K562 (cell line): ENCODE measurements at regions not wholly inside any gene's neighbourhood (a gene's known extent, or its start where the extent isn't known, plus 50 kb on each side); places are given as distances from the start of the nearest gene placed in this dataset.

Source experiments
- BCL6 ChIP-seq: fragments of 250-450 bp; sonication (Bioruptor Pico); IDR thresholded peaks from 2 replicates; pipeline ENCODE4 v1.4.0; 2020
- ERF ChIP-seq: fragments of 450-650 bp; formaldehyde crosslinking; IDR thresholded peaks from 2 replicates; pipeline ENCODE4 v1.4.0; 2020; ENCODE audit warnings: mild to moderate bottlenecking, mixed read lengths
- JUND ChIP-seq, 2 experiments: IDR thresholded peaks; 2 replicates in 1 of 2; 3 replicates in 1 of 2; pipeline ENCODE4 v1.6.1; 2011; ENCODE audit warnings: borderline replicate concordance in 2 of 2, low read depth in 2 of 2, low read length in 2 of 2, improper control_type of control experiment in 1 of 2, missing biosample characterization in 1 of 2, missing genetic modification characterization in 1 of 2, missing genetic modification reagents in 1 of 2
- POLR2AphosphoS2 ChIP-seq: IDR thresholded peaks from 2 replicates; pipeline ENCODE4 v1.6.1; 2012; ENCODE audit warnings: low read length, improper control_type of control experiment
- SP1 ChIP-seq: sonication (generic); formaldehyde crosslinking; IDR thresholded peaks from 2 replicates; pipeline ENCODE4 v1.8.1; 2022; ENCODE audit warnings: mild to moderate bottlenecking, missing genetic modification reagents
- ZHX1 ChIP-seq: fragments of 150-350 bp; conservative IDR thresholded peaks from 2 replicates; pipeline ENCODE4 v1.6.1; 2014; ENCODE audit warnings: low read length
- ZNF280B ChIP-seq: fragments of 250-450 bp; sonication (Bioruptor Pico); IDR thresholded peaks from 2 replicates; pipeline ENCODE4 v1.5.1; 2021; ENCODE audit warnings: mild to moderate bottlenecking
- ZNF644 ChIP-seq: fragments of 200-800 bp; sonication (Bioruptor generic); IDR thresholded peaks from 2 replicates; pipeline ENCODE4 v1.6.1; 2016; ENCODE audit warnings: low read depth, missing genetic modification characterization, missing compliant biosample characterization
- TF ChIP-seq, protein P1 (sequence below): fragments of 450-650 bp; IDR thresholded peaks from 2 replicates; pipeline ENCODE4 v1.7.0; 2016; ENCODE audit warnings: borderline replicate concordance
- TF ChIP-seq, protein P2 (sequence below): sonication (generic); formaldehyde crosslinking; IDR thresholded peaks from 2 replicates; pipeline ENCODE4 v1.8.1; 2023; ENCODE audit warnings: mild to moderate bottlenecking, missing genetic modification reagents
- TF ChIP-seq, protein P3 (sequence below): sonication (generic); formaldehyde crosslinking; IDR thresholded peaks from 2 replicates; pipeline ENCODE4 v1.8.1; 2023; ENCODE audit warnings: mild to moderate bottlenecking, missing genetic modification reagents
- TF ChIP-seq, protein P4 (sequence below): fragments of 200-400 bp; formaldehyde crosslinking; IDR thresholded peaks from 2 replicates; pipeline ENCODE4 v1.6.1; 2017; ENCODE audit warnings: mild to moderate bottlenecking, low read depth, low read length, moderate library complexity
- TF ChIP-seq, protein P5 (sequence below): fragments of 450-650 bp; IDR thresholded peaks from 2 replicates; pipeline ENCODE4 v1.6.1; 2014; ENCODE audit warnings: low read depth, mild to moderate bottlenecking, moderate library complexity, borderline replicate concordance

DNA sequence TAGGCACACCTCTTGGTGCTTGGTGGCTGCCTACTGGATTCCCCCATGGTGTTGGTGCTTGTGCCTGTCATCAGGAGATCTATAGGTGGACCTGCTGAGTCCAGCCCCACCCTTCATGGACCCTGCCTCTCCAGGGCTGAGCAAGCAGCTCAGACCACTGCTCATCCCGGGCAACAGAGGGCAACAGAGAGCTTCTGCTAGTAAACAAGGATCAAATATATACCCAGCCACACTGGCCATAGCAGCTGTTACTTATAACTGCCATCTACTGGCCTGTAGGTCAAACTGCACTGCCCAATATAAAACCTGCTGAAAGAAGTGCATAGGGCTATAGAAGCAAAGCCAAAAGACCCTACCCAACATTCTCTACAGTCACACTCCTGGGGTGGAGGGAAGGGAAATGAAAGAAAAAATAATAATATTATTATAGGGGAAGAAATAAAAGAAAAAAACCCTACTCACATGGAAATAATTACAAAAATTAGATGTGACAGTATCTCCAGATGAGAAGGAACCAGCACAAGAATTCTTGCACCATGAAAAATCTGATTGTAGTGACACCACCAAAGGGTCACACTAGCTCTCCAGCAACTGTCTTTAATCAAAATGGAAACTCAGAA lies 54.9 kb upstream of the ZNF800 start (continued):
- TF ChIP-seq ZHX1 (no peak), SP1 (no peak), ERF (CRISPR knock-in tag) (no peak), ZNF280B (CRISPR knock-in tag) (no peak), POLR2AphosphoS2 (no peak), JUND (IDR thresholded peaks at IDR 0.05; ENCODE audit: borderline replicate concordance, low read depth, low read length) (peak; percentile 33; the same call in 1 of the 2 replicates), JUND (tag; IDR thresholded peaks at IDR 0.05; ENCODE audit: borderline replicate concordance, low read depth, low read length) (no peak), BCL6 (CRISPR knock-in tag) (no peak), ZNF644 (tag) (no peak)
- TF ChIP-seq, protein P1, sequence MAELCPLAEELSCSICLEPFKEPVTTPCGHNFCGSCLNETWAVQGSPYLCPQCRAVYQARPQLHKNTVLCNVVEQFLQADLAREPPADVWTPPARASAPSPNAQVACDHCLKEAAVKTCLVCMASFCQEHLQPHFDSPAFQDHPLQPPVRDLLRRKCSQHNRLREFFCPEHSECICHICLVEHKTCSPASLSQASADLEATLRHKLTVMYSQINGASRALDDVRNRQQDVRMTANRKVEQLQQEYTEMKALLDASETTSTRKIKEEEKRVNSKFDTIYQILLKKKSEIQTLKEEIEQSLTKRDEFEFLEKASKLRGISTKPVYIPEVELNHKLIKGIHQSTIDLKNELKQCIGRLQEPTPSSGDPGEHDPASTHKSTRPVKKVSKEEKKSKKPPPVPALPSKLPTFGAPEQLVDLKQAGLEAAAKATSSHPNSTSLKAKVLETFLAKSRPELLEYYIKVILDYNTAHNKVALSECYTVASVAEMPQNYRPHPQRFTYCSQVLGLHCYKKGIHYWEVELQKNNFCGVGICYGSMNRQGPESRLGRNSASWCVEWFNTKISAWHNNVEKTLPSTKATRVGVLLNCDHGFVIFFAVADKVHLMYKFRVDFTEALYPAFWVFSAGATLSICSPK = no peak
- TF ChIP-seq, protein P2, sequence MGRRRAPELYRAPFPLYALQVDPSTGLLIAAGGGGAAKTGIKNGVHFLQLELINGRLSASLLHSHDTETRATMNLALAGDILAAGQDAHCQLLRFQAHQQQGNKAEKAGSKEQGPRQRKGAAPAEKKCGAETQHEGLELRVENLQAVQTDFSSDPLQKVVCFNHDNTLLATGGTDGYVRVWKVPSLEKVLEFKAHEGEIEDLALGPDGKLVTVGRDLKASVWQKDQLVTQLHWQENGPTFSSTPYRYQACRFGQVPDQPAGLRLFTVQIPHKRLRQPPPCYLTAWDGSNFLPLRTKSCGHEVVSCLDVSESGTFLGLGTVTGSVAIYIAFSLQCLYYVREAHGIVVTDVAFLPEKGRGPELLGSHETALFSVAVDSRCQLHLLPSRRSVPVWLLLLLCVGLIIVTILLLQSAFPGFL (CRISPR knock-in tag) = no peak
- TF ChIP-seq, protein P3, sequence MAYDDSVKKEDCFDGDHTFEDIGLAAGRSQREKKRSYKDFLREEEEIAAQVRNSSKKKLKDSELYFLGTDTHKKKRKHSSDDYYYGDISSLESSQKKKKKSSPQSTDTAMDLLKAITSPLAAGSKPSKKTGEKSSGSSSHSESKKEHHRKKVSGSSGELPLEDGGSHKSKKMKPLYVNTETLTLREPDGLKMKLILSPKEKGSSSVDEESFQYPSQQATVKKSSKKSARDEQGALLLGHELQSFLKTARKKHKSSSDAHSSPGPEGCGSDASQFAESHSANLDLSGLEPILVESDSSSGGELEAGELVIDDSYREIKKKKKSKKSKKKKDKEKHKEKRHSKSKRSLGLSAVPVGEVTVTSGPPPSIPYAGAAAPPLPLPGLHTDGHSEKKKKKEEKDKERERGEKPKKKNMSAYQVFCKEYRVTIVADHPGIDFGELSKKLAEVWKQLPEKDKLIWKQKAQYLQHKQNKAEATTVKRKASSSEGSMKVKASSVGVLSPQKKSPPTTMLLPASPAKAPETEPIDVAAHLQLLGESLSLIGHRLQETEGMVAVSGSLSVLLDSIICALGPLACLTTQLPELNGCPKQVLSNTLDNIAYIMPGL (CRISPR knock-in tag) = no peak
- TF ChIP-seq, protein P4, sequence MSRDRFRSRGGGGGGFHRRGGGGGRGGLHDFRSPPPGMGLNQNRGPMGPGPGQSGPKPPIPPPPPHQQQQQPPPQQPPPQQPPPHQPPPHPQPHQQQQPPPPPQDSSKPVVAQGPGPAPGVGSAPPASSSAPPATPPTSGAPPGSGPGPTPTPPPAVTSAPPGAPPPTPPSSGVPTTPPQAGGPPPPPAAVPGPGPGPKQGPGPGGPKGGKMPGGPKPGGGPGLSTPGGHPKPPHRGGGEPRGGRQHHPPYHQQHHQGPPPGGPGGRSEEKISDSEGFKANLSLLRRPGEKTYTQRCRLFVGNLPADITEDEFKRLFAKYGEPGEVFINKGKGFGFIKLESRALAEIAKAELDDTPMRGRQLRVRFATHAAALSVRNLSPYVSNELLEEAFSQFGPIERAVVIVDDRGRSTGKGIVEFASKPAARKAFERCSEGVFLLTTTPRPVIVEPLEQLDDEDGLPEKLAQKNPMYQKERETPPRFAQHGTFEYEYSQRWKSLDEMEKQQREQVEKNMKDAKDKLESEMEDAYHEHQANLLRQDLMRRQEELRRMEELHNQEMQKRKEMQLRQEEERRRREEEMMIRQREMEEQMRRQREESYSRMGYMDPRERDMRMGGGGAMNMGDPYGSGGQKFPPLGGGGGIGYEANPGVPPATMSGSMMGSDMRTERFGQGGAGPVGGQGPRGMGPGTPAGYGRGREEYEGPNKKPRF = no peak
- TF ChIP-seq, protein P5, sequence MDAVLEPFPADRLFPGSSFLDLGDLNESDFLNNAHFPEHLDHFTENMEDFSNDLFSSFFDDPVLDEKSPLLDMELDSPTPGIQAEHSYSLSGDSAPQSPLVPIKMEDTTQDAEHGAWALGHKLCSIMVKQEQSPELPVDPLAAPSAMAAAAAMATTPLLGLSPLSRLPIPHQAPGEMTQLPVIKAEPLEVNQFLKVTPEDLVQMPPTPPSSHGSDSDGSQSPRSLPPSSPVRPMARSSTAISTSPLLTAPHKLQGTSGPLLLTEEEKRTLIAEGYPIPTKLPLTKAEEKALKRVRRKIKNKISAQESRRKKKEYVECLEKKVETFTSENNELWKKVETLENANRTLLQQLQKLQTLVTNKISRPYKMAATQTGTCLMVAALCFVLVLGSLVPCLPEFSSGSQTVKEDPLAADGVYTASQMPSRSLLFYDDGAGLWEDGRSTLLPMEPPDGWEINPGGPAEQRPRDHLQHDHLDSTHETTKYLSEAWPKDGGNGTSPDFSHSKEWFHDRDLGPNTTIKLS = no peak
